Neural crest cell (in vitro differentiated cells): ENCODE measurements at regions not wholly inside any gene's neighbourhood (a gene's known extent, or its start where the extent isn't known, plus 50 kb on each side); places are given as distances from the start of the nearest gene placed in this dataset.

Source experiments
- DNase-seq: peaks from one replicate; pipeline ENCODE4 v3.0.0; 2021; ENCODE audit warnings: low read depth, mixed read lengths, low spot score
- H3K27ac Mint-ChIP-seq: one replicate; pipeline ENCODE4 v1.8.0; 2021; ENCODE audit warnings: mild to moderate bottlenecking, mixed read lengths; ENCODE audit not compliant: unreplicated experiment
- H3K27me3 Mint-ChIP-seq: 2 replicates; pipeline ENCODE4 v1.8.0; 2021; ENCODE audit warnings: low read depth, mild to moderate bottlenecking, mixed read lengths
- H3K36me3 Mint-ChIP-seq: 2 replicates; pipeline ENCODE4 v1.8.0; 2021; ENCODE audit warnings: low read depth, mild to moderate bottlenecking, mixed read lengths
- H3K4me1 Mint-ChIP-seq: 2 replicates; pipeline ENCODE4 v1.8.0; 2021; ENCODE audit warnings: mixed read lengths
- H3K4me3 Mint-ChIP-seq: one replicate; pipeline ENCODE4 v1.8.0; 2021; ENCODE audit warnings: mild to moderate bottlenecking, mixed read lengths
- H3K9me3 Mint-ChIP-seq: 2 replicates; pipeline ENCODE4 v1.8.0; 2021; ENCODE audit warnings: mixed read lengths
- CTCF ChIP-seq: fragments of 200-600 bp; sonication (generic); conservative IDR thresholded peaks from 2 replicates; pipeline ENCODE4 v1.5.0; 2021; ENCODE audit warnings: antibody characterized with exemption, mild to moderate bottlenecking

- Mint-ChIP-seq H3K36me3 (no peaks in the 10 kb centered on the region), H3K9me3 (peaks cover 2% of the 10 kb centered on the region), H3K4me1 (peaks cover 4% of the 10 kb centered on the region), H3K27me3 (no peaks in the 10 kb centered on the region), H3K27ac (no peak overlapping the region), H3K4me3 (no peak overlapping the region)
- no peak for DNase-seq
- TF ChIP-seq CTCF = no peak
These were observed 964.3 kb upstream of the NUDT12 start for GRCh38 chr5:104526866-104527265.

- Mint-ChIP-seq H3K36me3 (peaks cover 6% of the 10 kb centered on the region), H3K4me3 (no peak overlapping the region), H3K4me1 (no peaks in the 10 kb centered on the region), H3K9me3 (peaks cover 6% of the 10 kb centered on the region), H3K27me3 (no peaks in the 10 kb centered on the region), H3K27ac (no peak overlapping the region)
- TF ChIP-seq CTCF = no peak
- DNase-seq = no peak
These were observed 951.1 kb upstream of the NUDT12 start for GRCh38 chr5:104513640-104514072.

- H3K36me3 Mint-ChIP-seq = peaks cover 8% of the 10 kb centered on the region
- DNase-seq = no peak
- peaks cover 7% of the 10 kb centered on the region for H3K9me3 Mint-ChIP-seq
- H3K27me3 Mint-ChIP-seq = no peaks in the 10 kb centered on the region
- no peaks in the 10 kb centered on the region for H3K4me1 Mint-ChIP-seq
- TF ChIP-seq CTCF = no peak
- H3K27ac Mint-ChIP-seq = no peak overlapping the region
- H3K4me3 Mint-ChIP-seq = no peak overlapping the region
These were observed 950.6 kb upstream of the NUDT12 start for GRCh38 chr5:104513121-104513602.

GRCh38 chr5:104512063-104512825, 949.7 kb upstream of the NUDT12 start:
- no peak overlapping the region for H3K27ac Mint-ChIP-seq
- TF ChIP-seq CTCF = no peak
- peaks cover 8% of the 10 kb centered on the region for H3K36me3 Mint-ChIP-seq
- H3K4me1 Mint-ChIP-seq = no peaks in the 10 kb centered on the region
- peaks cover 8% of the 10 kb centered on the region for H3K9me3 Mint-ChIP-seq
- H3K27me3 Mint-ChIP-seq = no peaks in the 10 kb centered on the region
- DNase-seq = no peak
- H3K4me3 Mint-ChIP-seq = no peak overlapping the region

- H3K27ac Mint-ChIP-seq = no peak overlapping the region
- H3K4me1 Mint-ChIP-seq = no peaks in the 10 kb centered on the region
- H3K9me3 Mint-ChIP-seq = peaks cover 5% of the 10 kb centered on the region
- no peak for TF ChIP-seq CTCF
- DNase-seq = no peak
- H3K36me3 Mint-ChIP-seq = no peaks in the 10 kb centered on the region
- no peak overlapping the region for H3K4me3 Mint-ChIP-seq
- no peaks in the 10 kb centered on the region for H3K27me3 Mint-ChIP-seq
These were observed 935.7 kb upstream of the NUDT12 start for GRCh38 chr5:104498281-104498680.
